Stimulated activated CD8-positive, alpha-beta memory T cell treated with anti-CD3 and anti-CD28 coated beads, Interleukin-12 subunit alpha, Interleukin-12 subunit beta, amount 100 ng/mL, for 1 hour (primary cell): ENCODE measurements at regions not wholly inside any gene's neighbourhood (a gene's known extent, or its start where the extent isn't known, plus 50 kb on each side); places are given as distances from the start of the nearest gene placed in this dataset.

Experiments used
- DNase-seq: peaks from one replicate; pipeline ENCODE4 v3.0.0-alpha.2; 2020; ENCODE audit warnings: low read depth

DNA sequence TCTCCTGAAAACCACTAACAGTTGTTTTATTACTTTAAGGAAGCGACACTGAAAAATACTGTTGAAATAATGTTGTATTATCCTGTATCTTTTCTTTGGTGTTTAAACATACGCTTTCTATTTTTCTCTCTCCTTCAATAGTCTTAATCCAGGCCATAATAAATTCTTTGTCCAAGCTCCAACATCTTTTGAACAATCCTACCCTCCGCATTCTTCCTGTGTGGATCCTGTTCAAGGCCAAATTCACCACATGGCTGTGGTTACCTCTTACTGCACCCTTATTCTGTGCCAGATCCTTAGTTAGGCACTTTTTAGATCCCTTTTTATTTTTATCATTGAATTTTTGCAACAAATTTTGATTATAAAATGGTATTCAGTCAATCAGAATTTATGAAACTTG lies 1691.5 kb downstream of the MAT2B start:
- DNase-seq: no peak

DNA sequence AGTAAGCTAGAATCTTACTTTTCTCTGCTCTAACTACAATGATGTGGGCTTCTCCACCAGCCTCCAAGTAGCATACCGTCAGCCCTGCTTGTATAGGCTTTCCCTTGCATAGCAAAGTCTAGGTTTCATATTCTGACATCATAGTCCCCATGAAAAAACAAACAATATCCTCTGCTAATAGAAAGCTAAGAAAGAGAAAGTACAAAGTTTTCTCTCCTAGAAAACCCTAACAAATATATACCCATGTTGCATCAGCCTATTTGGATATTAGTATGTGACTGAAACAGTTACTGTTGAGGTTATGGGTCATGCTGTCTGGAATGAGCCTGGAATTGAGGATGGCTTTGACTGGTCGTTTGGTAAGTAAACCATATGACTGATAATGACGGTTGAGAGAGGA lies 1696.0 kb downstream of the MAT2B start:
- no peak for DNase-seq

DNA sequence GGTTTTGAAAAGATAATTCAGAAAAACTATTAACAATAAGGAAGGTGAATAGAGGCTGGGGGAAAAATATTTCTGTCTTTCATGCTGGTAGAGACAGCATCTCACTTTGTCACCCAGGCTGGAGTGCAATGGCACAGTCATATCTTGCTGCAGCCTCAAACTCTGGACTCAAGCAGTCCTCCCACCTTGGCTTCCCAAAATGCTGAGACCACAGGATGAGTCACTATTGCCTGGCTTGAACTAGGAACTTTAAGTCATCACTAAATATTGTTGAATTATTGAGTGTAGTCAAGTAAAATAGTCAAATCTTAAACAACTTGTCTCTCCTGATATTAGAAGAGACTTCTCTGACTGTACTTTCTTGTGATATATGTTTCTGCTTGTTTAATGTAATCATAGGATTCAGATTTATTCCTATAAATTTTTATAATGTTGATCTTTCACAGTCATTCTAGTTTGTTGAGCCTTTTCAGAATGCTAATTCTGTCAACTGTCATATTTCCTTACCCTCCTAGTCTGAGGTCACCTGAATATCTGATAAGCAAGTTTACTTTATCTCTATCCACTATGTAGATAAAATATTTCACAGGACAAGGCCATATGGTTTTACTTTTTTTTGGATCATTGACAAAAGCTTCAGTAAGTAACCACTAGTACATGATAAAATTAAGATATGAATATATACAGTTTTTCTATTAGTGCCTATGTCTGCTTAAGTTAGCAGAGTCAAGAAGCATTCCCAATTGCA lies 1696.5 kb downstream of the MAT2B start:
- no peak for DNase-seq

DNA sequence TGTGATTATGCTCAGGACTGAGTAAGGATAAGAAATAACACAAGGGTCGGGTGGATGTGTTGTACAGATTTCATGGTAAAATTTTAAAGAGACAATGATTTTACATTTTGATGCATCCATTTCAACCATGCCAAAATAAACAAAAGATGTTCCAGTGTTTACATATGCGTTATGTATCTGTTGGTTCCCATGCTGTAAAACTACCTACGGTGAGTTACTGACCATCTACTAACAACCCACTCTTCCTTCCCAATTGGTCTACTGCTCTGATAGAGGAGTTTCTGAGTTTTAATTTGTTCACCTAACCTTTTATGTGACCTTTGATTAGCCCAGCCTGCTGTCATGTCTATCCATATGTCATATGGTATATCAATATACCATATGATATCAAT lies 1697.1 kb downstream of the MAT2B start:
- DNase-seq: no peak

DNA sequence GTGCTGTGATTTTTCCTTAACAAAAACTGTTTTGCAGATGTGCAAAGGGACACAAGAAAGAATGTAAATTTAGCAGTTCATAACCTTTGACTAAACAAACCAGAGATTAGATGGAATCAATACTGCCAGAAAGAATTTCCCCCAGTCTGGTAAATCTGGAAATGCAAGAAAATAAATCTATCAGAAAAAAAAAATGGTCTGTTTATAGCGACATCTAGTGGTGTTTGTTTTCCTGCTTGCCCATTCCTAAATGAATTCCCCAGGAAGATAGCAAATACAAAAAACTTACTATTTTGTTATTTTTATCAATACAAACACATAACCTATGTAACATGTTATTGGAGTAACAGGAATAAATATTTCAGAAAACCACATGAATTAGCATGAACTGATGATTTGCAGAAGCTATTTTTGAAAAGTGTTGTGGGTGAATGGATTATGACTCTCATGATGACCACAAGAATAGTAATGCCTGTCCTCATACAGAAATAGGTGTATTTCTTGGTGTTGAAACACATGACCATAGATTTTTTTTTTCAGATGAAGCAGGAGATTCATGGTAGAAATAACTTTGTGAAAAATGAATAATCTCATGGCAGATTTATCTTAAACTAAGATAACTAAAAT lies 1703.8 kb downstream of the MAT2B start:
- no peak for DNase-seq

DNA sequence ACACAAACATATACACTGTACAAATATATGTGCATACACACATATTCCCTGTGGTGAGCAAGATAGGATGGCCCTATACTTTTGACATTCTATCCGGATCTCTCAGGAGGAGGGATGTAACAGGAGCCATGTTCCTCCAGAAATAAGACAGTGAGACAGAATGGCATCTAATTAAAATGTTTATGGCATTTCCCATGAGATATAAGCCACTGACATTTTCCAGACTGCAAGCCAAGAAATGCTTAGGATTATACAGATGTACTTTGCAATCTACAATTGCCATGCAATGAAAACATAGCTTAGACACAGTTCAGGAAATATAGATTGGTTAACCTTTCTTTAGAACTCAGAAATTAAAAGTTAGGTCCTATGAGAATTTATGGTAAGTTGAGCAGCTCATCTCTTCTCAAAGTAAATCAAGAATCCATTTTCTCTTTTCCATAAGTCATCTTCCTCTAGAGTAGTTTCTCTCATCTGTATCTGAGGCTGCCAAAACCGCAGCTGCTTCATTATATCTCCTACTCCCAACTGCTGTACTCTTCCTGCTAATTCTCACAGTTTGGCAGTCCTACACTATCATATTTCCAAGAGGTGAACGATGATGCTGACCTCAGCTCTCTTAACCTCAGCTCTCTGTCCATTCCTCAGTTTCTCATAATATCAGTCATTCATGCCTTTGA lies 1719.1 kb downstream of the MAT2B start:
- DNase-seq: no peak

DNA sequence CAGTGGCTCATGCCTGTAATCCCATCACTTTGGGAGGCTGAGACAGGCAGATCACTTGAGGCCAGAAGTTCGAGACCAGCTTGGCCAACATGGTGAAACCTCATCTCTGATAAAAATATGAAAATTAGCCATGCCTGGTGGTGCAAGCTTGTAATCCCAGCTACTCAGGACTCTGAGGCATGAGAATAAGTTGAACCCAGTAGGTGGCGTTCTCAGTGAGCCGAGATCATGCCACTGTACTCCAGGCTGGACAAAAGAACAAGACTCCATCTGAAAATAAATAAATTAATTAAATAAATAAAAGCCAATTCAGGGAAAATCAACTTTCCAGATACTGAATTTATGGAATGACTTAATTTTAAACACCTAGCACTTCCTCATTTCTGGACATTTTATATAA lies 1722.1 kb downstream of the MAT2B start:
- no peak for DNase-seq

DNA sequence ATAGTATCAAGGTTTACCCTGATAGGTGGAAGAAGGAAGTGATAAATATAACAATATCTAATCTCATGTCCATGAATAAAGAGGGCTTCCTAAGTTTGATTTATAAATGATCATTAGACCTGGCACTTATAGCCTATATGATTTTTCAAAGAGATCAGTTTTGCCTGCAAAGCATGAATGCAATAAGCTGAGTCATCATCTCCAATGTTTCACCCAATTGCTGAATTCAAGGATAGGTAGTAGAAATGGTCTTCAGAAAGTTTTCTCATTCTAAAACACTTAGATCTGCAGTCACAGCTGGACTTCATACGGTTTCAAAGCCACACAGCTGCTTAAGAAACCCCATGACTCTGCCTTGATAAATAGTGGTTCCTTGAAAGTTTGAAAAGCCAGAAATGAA lies 1722.8 kb downstream of the MAT2B start:
- DNase-seq: no peak

DNA sequence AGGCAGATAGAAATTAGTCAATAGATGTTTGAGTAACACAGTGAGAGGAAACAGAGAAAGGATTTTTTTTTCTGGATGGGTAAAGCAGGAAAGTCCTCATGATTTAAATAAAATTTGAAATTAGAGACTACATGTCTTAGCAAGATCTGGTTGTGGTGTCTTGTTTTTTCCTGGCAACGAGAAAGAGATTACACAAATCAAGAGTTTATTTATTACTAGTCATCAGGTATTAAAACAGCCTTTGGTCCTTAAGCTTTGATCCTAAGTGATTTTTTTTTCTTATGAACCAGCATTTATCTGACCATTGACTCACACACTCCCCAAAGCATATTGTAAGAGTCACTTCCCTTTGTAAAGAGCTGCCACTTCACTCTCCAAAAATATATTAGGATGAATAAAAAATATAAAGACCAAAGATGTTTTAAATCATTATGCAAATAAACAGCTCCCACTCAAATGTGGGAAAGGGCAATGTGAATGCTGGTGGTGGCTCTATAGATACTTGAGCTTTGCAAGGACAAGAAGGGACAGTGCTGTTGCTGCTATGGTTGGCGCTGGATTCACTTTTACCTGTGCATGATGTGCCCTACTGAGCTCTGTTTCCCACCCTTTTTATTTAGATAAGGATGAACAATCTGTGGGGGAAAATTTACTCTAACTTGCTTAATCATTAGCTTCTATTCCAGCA lies 1726.5 kb downstream of the MAT2B start:
- no peak for DNase-seq

DNA sequence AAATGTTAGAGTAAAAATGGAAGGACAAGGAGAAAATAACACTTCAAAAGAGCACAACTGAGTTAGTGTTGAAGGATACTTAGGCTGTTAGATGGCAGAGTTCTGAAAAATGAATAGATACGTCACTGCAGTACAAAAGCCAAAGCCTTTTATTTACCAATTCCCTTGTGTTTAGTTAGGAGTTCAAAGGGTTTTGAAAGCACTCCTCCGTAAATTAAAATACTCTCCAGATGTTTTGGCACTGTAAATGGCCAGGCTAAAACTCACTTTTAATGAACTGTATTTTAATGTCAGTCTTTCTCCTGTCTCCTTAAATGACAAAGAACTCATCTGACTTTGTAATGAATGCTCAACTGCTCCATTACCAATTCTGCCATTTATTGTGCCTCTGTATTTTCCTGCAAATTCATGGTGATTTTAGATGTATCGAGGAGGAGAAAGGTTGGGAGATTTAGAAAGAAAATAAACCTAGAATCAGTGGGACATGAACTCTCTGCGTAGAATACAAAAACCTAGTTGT lies 1727.2 kb downstream of the MAT2B start:
- DNase-seq: no peak

DNA sequence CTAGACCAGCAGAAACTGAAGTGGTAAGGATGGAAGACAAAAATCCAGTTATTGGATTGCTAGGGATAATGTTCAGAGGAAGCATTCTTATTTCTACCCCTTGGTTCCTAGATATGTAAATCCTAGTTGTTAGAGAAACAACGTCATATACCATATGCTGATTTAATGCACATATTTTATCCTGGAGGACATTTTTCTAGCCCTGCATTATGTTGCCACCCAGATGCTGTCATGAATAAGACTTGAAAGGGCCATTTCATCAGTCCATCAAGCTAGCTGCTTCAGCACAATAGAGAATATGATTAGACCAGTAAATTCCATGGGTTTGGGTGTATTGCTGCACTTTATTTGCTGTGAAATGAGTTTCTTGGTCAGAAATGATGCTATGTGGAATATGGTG lies 1736.4 kb downstream of the MAT2B start:
- no peak for DNase-seq

DNA sequence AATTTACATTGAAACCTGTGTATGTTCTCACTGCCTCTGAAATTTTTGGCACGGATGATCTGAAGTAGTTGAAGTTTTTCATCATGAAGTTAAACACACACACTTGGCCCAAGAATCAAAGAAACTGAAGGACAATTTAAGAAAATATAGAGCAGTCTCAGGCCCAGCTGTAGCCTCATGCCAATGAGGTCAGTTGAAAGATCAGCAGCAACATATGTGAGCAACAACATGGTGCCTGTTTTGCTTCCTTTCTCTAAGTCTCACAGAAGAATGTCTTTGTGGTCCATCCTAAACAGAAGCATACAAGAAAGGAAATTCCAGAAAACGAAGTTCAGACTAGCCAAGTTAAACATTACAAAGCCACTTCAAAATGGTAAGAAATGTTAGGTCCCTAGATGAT lies 1737.2 kb downstream of the MAT2B start:
- no peak for DNase-seq

DNA sequence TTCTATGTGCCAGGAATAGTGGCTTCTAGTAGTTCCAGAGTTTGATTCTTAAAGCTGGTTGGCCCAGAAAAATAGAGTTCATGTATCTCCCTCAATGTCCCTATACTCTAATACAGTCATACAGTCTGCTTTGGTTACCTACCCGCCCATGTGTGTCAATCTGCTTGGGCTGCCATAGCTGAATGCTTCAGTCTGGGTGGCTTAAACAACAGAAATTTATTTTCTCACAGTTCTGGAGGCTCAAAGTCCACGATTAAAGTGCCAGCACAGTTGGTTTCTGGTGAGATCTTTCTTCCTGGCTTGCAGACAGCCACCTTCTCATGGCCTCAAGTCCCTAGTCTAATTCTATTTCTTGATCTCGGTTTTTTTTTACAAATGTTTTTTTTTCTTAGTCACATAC lies 1739.0 kb downstream of the MAT2B start:
- no peak for DNase-seq

DNA sequence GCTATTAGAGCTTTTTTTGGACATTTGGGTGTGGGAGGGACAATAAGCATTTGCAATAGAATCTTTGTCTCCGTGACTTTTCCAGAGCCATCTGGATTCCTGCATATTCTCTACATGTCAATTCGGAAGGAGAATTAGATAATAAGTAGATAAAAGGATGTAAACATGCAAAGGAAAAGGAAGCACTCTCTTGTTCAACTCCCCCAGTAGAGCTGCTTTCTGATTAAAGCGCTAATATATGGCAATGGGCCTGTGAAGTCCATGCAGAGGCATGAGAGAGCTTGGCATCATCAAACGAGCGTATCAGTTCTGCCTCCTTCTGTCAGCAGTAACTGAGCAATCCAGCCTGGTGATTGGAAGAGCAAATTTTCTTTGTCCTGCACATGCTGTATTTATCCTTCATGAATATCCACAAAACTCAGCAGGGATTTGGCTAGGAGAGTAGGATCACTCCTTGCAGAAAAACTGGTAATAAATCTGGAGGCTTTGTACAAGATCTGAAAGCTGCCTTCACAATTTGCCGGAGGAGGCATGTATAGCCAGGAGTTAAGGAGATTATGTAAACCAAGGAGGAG lies 1752.9 kb downstream of the MAT2B start:
- no peak for DNase-seq

DNA sequence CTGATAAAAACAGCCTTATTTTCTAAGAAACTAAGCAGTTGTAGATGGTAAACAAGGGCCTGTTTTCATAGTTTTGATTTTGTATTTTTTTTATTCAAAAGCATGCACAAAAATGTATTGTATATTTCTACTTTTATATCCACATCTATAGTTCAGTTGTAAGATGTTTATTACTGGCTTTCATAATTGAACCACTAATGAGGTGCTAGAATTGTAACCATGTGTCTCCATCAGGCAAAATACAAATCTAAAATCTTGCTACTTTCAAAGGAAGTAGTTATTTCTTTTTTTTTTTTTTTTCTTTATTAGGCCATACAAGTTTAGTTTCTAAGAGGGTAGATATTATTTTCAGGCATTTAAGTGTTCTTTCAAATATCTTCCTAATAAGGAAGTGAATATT lies 1755.0 kb downstream of the MAT2B start:
- no peak for DNase-seq

DNA sequence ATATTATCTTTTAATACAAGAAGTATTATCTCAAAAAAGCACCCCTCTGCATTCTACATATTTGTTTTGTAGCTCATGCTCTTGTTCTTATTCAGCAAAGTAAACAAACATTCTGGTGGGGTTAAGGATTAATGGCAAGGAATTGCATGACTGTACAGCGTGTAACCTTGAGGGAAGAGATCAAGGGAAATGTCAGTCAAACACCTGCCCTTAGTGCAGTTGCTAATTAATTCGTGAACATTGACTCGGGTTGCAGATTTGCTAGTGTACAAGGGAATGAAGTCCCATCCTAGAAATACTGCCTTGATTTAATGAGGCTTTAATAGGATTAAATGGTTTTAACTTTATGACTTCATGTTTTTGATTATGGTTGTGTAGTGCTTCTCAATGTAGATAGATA lies 1758.1 kb downstream of the MAT2B start:
- DNase-seq: no peak

DNA sequence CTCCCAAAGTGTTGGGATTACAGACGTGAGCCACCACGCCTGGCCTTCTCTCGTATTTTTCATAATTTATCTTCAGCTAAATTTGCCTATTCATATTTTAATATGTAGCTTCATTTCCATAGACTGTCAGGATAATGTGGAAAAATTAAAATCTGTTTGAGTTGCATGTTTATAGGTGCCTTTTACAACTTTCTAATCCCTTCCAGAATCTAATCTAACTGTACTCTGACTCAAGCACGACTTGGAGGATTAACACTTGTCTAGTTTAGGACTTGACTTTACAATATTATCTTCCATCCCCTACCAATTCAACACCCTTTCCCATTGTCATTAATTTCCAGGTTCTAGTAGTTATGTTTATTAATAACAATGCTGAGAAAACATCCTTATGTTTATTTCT lies 1761.5 kb downstream of the MAT2B start:
- DNase-seq: no peak

DNA sequence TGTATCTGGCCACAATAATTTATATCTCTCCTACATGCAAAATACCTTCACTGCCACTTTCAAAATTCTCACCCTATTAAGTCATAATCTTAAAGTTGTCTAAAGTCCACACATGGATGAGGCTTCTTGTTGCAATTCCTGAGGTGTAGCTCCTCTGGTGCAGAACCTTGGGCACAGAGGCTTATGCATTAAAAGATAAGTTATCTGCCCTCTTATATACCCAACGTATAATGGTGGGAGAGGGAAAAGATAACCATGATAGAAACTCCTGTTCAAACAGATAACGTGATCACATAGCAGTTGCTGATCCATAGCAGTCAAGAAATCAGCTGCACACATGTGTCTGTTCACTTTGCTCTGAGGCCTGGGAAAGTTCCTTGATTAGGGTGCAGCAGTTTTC lies 1767.0 kb downstream of the MAT2B start:
- DNase-seq: no peak

DNA sequence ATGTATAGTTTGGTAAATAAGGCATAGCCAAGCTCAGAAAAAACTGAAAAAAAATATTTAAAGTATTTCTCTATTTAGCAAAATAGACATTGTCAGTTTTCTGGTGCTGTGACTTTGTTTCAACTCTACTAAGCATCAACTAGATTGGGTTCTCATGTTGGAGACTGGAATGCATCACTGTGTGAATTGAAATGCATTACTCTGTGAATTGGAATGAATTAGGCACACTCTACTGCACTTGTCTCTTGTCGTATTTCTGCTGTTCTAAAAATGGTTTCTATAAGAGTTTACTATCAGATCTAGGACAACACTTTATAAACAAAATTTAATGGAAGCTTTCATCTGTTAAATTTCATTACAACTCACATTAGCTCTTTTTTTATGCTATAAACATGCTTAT lies 1772.2 kb downstream of the MAT2B start:
- DNase-seq: no peak

DNA sequence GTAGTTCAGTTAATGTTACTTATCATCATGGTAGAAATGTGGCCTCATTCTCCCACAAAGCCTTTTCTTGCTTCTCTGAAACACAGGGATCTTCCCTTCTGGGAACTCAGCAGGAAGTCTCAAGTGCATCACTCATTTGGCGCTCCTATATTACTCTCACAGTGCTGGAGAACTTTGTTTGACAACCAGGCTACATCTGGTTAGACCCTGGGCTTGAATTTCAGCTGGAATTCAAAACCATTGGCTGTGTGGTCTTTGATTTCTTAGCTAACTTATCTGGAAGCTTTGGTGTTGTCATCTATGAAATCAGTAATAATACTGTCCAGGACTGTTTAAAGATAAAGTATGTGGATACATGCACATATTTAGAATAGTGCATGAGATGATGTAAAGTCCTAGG lies 1777.1 kb downstream of the MAT2B start:
- no peak for DNase-seq

DNA sequence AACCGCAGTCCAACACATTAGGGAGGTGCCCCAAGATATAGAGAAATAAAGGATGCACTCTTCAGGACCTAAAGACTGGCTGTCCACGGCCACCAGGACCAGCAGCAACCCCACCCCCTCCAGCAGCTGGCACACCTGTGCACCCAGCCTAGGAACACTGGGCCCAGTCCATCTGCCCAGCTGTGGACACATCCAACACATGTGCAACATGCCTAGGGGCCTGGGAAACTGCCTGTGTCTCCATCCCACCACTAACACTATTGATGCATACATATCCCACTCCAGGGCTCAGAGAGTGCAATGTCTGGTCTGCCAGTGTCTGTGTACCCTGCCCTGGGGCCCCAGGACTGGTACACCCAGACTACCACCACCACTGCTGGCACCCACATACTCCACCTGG lies 1781.3 kb downstream of the MAT2B start:
- no peak for DNase-seq

DNA sequence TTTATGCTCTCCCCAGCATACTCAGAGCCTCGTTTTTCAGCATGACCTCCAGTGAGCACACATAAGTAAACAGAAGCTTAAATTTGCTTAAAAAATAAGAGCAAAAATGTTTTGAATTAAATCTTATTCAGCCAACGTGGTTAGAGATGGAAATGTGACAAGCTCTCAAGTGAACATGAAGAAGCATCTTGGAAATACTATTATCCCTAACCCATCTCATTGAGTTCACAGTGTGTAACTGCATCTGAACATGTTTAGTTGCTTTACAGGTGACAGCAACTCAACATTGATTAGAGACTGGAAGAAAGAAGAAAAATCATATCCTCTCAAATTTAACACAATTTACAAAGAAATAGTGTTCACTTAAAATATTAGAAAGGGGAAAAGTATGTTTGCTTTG lies 1785.1 kb downstream of the MAT2B start:
- DNase-seq: no peak
